ENCODE measurements at regions not wholly inside any gene's neighbourhood (a gene's known extent, or its start where the extent isn't known, plus 50 kb on each side); places are given as distances from the start of the nearest gene placed in this dataset.

DNA sequence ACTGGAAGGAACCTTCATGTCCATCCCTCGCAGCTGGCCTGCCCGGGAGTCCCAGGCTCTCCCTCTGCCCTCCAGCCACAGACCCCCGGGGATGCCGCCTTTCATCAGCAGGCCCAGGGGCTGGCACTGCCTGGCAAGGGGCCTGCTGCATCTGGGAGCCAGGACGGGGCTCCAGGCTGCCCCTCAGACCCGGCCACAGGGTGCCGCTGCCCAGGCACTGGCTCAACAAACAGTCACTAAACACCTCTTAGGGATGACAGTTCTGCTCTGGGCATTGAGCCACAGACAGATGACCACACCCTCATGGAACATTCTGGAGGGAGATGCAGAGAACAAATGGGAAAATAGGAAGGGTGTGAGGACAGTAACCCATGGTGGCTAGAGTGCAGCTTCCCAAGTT lies 109.3 kb downstream of the HMX1 start:
- no peak for TF ChIP-seq POLR2A (IDR thresholded peaks at IDR 0.05)
- TF ChIP-seq, protein P1, sequence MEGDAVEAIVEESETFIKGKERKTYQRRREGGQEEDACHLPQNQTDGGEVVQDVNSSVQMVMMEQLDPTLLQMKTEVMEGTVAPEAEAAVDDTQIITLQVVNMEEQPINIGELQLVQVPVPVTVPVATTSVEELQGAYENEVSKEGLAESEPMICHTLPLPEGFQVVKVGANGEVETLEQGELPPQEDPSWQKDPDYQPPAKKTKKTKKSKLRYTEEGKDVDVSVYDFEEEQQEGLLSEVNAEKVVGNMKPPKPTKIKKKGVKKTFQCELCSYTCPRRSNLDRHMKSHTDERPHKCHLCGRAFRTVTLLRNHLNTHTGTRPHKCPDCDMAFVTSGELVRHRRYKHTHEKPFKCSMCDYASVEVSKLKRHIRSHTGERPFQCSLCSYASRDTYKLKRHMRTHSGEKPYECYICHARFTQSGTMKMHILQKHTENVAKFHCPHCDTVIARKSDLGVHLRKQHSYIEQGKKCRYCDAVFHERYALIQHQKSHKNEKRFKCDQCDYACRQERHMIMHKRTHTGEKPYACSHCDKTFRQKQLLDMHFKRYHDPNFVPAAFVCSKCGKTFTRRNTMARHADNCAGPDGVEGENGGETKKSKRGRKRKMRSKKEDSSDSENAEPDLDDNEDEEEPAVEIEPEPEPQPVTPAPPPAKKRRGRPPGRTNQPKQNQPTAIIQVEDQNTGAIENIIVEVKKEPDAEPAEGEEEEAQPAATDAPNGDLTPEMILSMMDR (IDR thresholded peaks at IDR 0.05 in 4 of 5, conservative IDR thresholded peaks at IDR 0.05 in 1 of 5): no peak
- no peak overlapping the region for H3K27ac ChIP-seq
- intact Hi-C loops (cut with DNase I; ENCODE audit: low total_unique reads) (no loop called here), in situ Hi-C loops (cut with MboI; ENCODE audit: low sequenced_read_pairs in 4 of 4) (no loop called here)
- H3K4me1 ChIP-seq: no peaks in the 10 kb centered on the region
- no peaks in the 10 kb centered on the region for H3K9me3 ChIP-seq
- H3K27me3 ChIP-seq: peaks cover 0 to 5% (median 0%) of the 10 kb centered on the region in 3 donors
- H3K4me3 ChIP-seq: no peak overlapping the region
- no peaks in the 10 kb centered on the region for H3K36me3 ChIP-seq
- DNase-seq: no peak
- ATAC-seq: no peak

DNA sequence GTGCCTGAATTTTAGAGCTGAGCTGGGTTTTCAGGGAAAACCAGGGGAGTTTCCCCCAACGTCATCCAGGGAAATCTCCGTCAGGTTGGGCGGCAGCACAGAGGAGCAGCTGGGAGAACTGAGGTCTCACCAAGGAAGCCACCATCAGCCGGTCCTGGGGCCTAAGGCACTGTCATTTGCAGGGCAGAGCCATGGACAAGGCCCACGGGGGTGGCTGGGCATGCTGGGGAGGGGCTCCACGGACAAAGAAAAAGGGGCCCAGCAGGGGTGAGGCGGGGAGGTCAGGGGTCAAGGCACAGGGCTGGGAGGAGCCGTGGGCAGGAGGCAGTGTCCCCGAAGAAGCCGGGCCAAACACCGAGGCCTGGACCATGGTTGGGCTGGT lies 109.8 kb downstream of the HMX1 start:
- Histone ChIP-seq H3K27me3 (peaks cover 0 to 5% (median 0%) of the 10 kb centered on the region in 3 donors), H3K27ac (no peak overlapping the region), H3K9me3 (no peaks in the 10 kb centered on the region), H3K4me3 (no peak overlapping the region), H3K4me1 (no peaks in the 10 kb centered on the region), H3K36me3 (no peaks in the 10 kb centered on the region)
- no peak for TF ChIP-seq POLR2A (IDR thresholded peaks at IDR 0.05)
- TF ChIP-seq, protein P1 (IDR thresholded peaks at IDR 0.05 in 4 of 5, conservative IDR thresholded peaks at IDR 0.05 in 1 of 5): no peak
- DNase-seq (peak in 1 of 2 donors; percentile 4), ATAC-seq (no peak)
- intact Hi-C loops (cut with DNase I; ENCODE audit: low total_unique reads) (no loop called here), in situ Hi-C loops (cut with MboI; ENCODE audit: low sequenced_read_pairs in 4 of 4) (no loop called here)

DNA sequence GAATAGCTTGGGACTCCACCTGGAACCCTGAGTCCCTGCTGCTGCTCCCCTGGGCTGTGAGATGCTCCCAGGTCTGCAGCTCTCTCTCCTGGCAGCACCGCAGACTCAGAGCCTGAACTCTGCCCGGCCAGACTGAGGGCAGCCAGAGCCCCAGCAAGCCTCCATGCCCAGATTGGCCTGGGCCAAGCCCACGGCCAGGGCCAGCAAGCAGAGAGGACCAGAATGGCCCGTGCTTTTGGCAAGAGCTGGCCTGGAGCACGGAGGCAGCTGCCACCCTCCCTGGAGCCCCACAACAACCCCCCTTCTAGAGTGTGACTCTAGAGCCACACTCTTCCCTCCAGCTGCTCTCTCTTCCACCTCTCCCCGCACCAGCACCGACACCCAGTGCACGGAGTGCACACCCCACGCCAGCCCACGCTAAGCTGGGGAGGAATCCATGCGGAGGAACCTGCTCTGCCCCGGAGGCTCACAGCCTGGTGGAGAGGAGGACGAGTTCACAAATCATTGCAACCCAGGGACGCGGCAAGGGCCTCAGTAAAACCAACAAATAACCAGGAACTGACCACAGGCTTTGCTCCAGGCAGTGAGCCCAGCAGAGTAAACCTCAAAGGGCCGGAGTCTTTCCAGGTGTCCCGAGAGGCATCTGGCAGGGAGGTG lies 110.3 kb downstream of the HMX1 start:
- Histone ChIP-seq H3K27ac (no peak overlapping the region), H3K9me3 (no peaks in the 10 kb centered on the region), H3K4me1 (no peaks in the 10 kb centered on the region), H3K36me3 (no peaks in the 10 kb centered on the region), H3K27me3 (peaks cover 0 to 3% (median 0%) of the 10 kb centered on the region in 3 donors), H3K4me3 (no peak overlapping the region)
- ATAC-seq (no peak), DNase-seq (no peak)
- intact Hi-C loops (cut with DNase I; ENCODE audit: low total_unique reads) (no loop called here), in situ Hi-C loops (cut with MboI; ENCODE audit: low sequenced_read_pairs in 4 of 4) (no loop called here)
- TF ChIP-seq, protein P1 (IDR thresholded peaks at IDR 0.05 in 4 of 5, conservative IDR thresholded peaks at IDR 0.05 in 1 of 5): no peak
- TF ChIP-seq POLR2A (IDR thresholded peaks at IDR 0.05): no peak

DNA sequence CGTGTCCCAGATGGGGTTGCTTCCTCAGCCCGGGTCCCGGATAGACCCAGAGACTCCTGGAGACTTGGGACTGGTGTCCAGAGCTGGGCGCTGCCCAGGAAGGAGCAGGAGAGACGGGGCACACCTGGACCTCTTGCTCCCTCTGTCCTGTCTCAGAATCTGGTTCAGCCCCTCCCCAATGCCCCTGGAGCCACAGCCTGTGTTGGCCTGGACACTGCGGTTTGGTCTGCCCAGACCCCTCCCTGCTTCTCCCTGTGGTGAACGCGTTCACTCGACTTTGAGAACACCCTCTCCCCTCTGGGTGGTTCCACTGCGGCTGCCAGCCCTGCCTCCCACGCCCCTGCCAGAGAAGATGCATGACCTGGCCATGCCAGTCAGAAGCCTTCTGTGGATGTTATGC lies 111.1 kb downstream of the HMX1 start:
- no peak overlapping the region for H3K27ac ChIP-seq
- TF ChIP-seq POLR2A (IDR thresholded peaks at IDR 0.05): no peak
- TF ChIP-seq, protein P1 (IDR thresholded peaks at IDR 0.05 in 4 of 5, conservative IDR thresholded peaks at IDR 0.05 in 1 of 5): no peak
- no peak overlapping the region for H3K4me3 ChIP-seq
- H3K9me3 ChIP-seq: no peaks in the 10 kb centered on the region
- intact Hi-C loops (cut with DNase I; ENCODE audit: low total_unique reads): no loop called here
- no peaks in the 10 kb centered on the region for H3K4me1 ChIP-seq
- peak in 1 of 2 donors; percentile 2 for DNase-seq
- peaks cover 0 to under 1% (median 0%) of the 10 kb centered on the region in 3 donors for H3K27me3 ChIP-seq
- in situ Hi-C loops (cut with MboI; ENCODE audit: low sequenced_read_pairs in 4 of 4): no loop called here
- no peaks in the 10 kb centered on the region for H3K36me3 ChIP-seq
- ATAC-seq: no peak

DNA sequence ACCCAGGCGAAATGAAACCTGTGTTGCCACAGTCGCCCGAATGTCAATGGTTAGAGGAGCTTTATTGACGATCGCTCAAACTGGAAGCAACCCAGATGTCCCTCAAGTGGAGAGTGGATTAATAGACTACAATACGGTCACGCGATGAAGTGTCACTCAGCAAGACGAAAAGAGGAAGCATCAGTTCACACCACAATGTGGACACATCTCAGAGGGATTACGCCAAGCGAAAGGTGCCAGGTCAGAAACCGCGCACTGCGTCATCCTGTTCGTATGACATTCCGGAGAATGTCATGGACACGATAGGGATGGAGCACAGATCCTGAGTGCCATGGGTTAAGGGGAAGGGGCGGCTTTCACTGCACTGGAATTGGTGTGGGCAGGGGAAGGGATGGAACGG lies 111.7 kb downstream of the HMX1 start:
- in situ Hi-C loops (cut with MboI; ENCODE audit: low sequenced_read_pairs in 4 of 4): no loop called here
- no peak for ATAC-seq
- no peak overlapping the region for H3K27ac ChIP-seq

More for the DNA sequence above, 111.7 kb downstream of the HMX1 start:
- TF ChIP-seq POLR2A (IDR thresholded peaks at IDR 0.05): no peak
- TF ChIP-seq, protein P1 (IDR thresholded peaks at IDR 0.05 in 4 of 5, conservative IDR thresholded peaks at IDR 0.05 in 1 of 5): no peak
- intact Hi-C loops (cut with DNase I; ENCODE audit: low total_unique reads): no loop called here
- Histone ChIP-seq H3K9me3 (no peaks in the 10 kb centered on the region), H3K36me3 (no peaks in the 10 kb centered on the region), H3K4me3 (no peak overlapping the region), H3K4me1 (no peaks in the 10 kb centered on the region), H3K27me3 (no peaks in the 10 kb centered on the region)
- no peak for DNase-seq

All from gastrocnemius medialis (tissue), 4 donors.